Prostate gland (tissue), 2 donors: ENCODE measurements at regions not wholly inside any gene's neighbourhood (a gene's known extent, or its start where the extent isn't known, plus 50 kb on each side); places are given as distances from the start of the nearest gene placed in this dataset.

Experiments
- CTCF ChIP-seq, 4 experiments: fragments of 200-600 bp in 2 of 4; fragments of 450-650 bp in 2 of 4; sonication (generic) in 2 of 4; IDR thresholded peaks; 1 replicate in 3 of 4; 2 replicates in 1 of 4; pipeline ENCODE4 v1.5.1; 2016 to 2019; ENCODE audit warnings: antibody characterized with exemption in 4 of 4, mild to moderate bottlenecking in 2 of 4, moderate library complexity in 2 of 4
- POLR2A ChIP-seq: fragments of 450-650 bp; IDR thresholded peaks from one replicate; pipeline ENCODE4 v1.6.1; 2016; ENCODE audit warnings: antibody characterized with exemption, mild to moderate bottlenecking
- POLR2AphosphoS5 ChIP-seq: sonication (generic); formaldehyde crosslinking; IDR thresholded peaks from one replicate; pipeline ENCODE4 v1.6.1; 2017; ENCODE audit warnings: antibody characterized with exemption

DNA sequence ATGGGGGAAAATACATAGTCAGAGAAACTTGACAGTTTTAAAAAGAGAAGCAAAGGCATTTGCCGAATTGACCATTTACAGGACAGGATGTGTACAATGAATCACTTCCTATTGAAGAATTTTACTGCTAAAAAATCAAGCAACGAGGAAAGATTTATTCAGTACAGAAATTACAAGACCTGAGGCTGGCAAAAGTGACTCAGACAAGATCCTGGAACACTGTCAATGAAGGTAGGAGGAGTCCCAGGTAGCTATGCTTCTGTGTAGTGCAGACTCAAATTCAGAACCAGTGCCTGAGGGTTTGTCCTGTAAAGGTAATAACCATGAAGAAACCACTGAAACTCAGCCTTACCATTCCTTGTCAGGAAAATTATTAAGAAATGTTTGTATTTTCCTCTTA is 120.9 kb downstream of the ZMAT3 start:
- TF ChIP-seq POLR2AphosphoS5 (no peak), CTCF (IDR thresholded peaks at IDR 0.05) (no peak), POLR2A (no peak)
